Cardiac muscle cell (in vitro differentiated cells and primary cell): ENCODE measurements at regions not wholly inside any gene's neighbourhood (a gene's known extent, or its start where the extent isn't known, plus 50 kb on each side); places are given as distances from the start of the nearest gene placed in this dataset.

Experiments
- DNase-seq, 2 donors: peaks; one replicate each; pipeline versions ENCODE4 v3.0.0 to v3.0.0-alpha.2; 2010 to 2017; ENCODE audit warnings: low read depth in 1 of 2, low spot score in 1 of 2
- H3K27ac ChIP-seq: fragments of 200-600 bp; sonication (generic); 2 replicates; pipeline ENCODE4 v1.5.1; 2016
- H3K27me3 ChIP-seq: fragments of 200-600 bp; sonication (generic); 2 replicates; pipeline ENCODE4 v1.6.0; 2016; ENCODE audit warnings: control low read depth
- H3K36me3 ChIP-seq: fragments of 200-600 bp; sonication (generic); 2 replicates; pipeline ENCODE4 v1.5.1; 2016; ENCODE audit warnings: control low read depth
- H3K4me1 ChIP-seq: fragments of 200-600 bp; sonication (generic); 2 replicates; pipeline ENCODE4 v1.8.1; 2017; ENCODE audit warnings: low read depth, mild to moderate bottlenecking, mixed run types
- H3K4me3 ChIP-seq: fragments of 200-600 bp; sonication (generic); 2 replicates; pipeline ENCODE4 v1.5.1; 2016; ENCODE audit warnings: mild to moderate bottlenecking
- H3K9me3 ChIP-seq: fragments of 200-600 bp; sonication (generic); 2 replicates; pipeline ENCODE4 v1.5.1; 2017; ENCODE audit warnings: low read depth, mild to moderate bottlenecking, control low read depth
- CTCF ChIP-seq: IDR thresholded peaks from 2 replicates; pipeline ENCODE4 v1.5.1; 2012; ENCODE audit warnings: low read depth, mild to moderate bottlenecking, low read length

- no peaks in the 10 kb centered on the region for H3K36me3 ChIP-seq
- H3K27ac ChIP-seq: no peak overlapping the region
- no peak for DNase-seq
- no peaks in the 10 kb centered on the region for H3K27me3 ChIP-seq
- no peaks in the 10 kb centered on the region for H3K9me3 ChIP-seq
- H3K4me3 ChIP-seq: no peak overlapping the region
- H3K4me1 ChIP-seq: peaks cover 10% of the 10 kb centered on the region
- TF ChIP-seq CTCF: no peak
Observed at GRCh38 chr6:23414922-23415321, 711.1 kb upstream of the NRSN1 start.

- Histone ChIP-seq H3K4me3 (no peak overlapping the region), H3K4me1 (peaks cover 10% of the 10 kb centered on the region), H3K27me3 (no peaks in the 10 kb centered on the region), H3K36me3 (no peaks in the 10 kb centered on the region), H3K9me3 (no peaks in the 10 kb centered on the region), H3K27ac (no peak overlapping the region)
- no peak for TF ChIP-seq CTCF
- DNase-seq: no peak
Observed at GRCh38 chr6:23415819-23416427, 710.1 kb upstream of the NRSN1 start.

- no peaks in the 10 kb centered on the region for H3K36me3 ChIP-seq
- no peak overlapping the region for H3K27ac ChIP-seq
- no peak for DNase-seq
- H3K9me3 ChIP-seq: no peaks in the 10 kb centered on the region
- no peak for TF ChIP-seq CTCF
- H3K4me1 ChIP-seq: peaks cover 10% of the 10 kb centered on the region
- H3K4me3 ChIP-seq: no peak overlapping the region
- no peaks in the 10 kb centered on the region for H3K27me3 ChIP-seq
Observed at GRCh38 chr6:23417133-23417532, 708.9 kb upstream of the NRSN1 start.

GRCh38 chr6:23418095-23418494 lies 707.9 kb upstream of the NRSN1 start:
- Histone ChIP-seq H3K36me3 (no peaks in the 10 kb centered on the region), H3K4me1 (peaks cover 10% of the 10 kb centered on the region)
- peak in 1 of 2 donors; percentile 48 for DNase-seq

GRCh38 chr6:23419046-23419445 lies 707.0 kb upstream of the NRSN1 start:
- Histone ChIP-seq H3K9me3 (no peaks in the 10 kb centered on the region), H3K27me3 (no peaks in the 10 kb centered on the region), H3K36me3 (no peaks in the 10 kb centered on the region), H3K4me1 (peaks cover 7% of the 10 kb centered on the region), H3K27ac (no peak overlapping the region), H3K4me3 (no peak overlapping the region)
- no peak for TF ChIP-seq CTCF
- no peak for DNase-seq

More at GRCh38 chr6:23418095-23418494, 707.9 kb upstream of the NRSN1 start:
- Histone ChIP-seq H3K27ac (no peak overlapping the region), H3K9me3 (no peaks in the 10 kb centered on the region), H3K27me3 (no peaks in the 10 kb centered on the region), H3K4me3 (no peak overlapping the region)
- no peak for TF ChIP-seq CTCF
